Stimulated activated naive CD8-positive, alpha-beta T cell treated with anti-CD3 and anti-CD28 coated beads, Interleukin-15, amount 100 ng/mL, for 72 hours (primary cell): ENCODE measurements at regions not wholly inside any gene's neighbourhood (a gene's known extent, or its start where the extent isn't known, plus 50 kb on each side); places are given as distances from the start of the nearest gene placed in this dataset.
"Not testable (repeated sequence)": the region's sequence is repeated elsewhere in the genome, so short reads cannot be mapped to it uniquely, and the experiment has no call there.

Source experiments
- ATAC-seq: fragments of 150-1000 bp; cut with Tn5 transposase; 2 replicates; pipeline ENCODE4 v1.10.0; 2021; ENCODE audit warnings: mild to moderate bottlenecking, moderate library complexity
- DNase-seq, 2 donors: peaks; one replicate each; pipeline ENCODE4 v3.0.0; 2021 to 2022
- H3K27ac Mint-ChIP-seq, 2 donors: one replicate each; pipeline ENCODE4 v1.8.0; 2022; ENCODE audit warnings: mild to moderate bottlenecking in 2 of 2, mixed read lengths in 2 of 2, moderate library complexity in 2 of 2
- H3K27me3 Mint-ChIP-seq: one replicate; pipeline ENCODE4 v1.8.0; 2022; ENCODE audit warnings: mixed read lengths
- H3K4me1 Mint-ChIP-seq: one replicate; pipeline ENCODE4 v1.8.0; 2022; ENCODE audit warnings: mild to moderate bottlenecking, mixed read lengths
- H3K4me3 Mint-ChIP-seq, 2 donors: one replicate each; pipeline ENCODE4 v1.8.0; 2022; ENCODE audit warnings: mild to moderate bottlenecking in 2 of 2, mixed read lengths in 2 of 2, moderate library complexity in 1 of 2
- H3K9me3 Mint-ChIP-seq, 2 donors: one replicate each; pipeline ENCODE4 v1.8.0; 2022; ENCODE audit warnings: mixed read lengths in 2 of 2

- DNase-seq (no peak), ATAC-seq (no peak)
- Mint-ChIP-seq H3K4me3 (no peak overlapping the region), H3K27ac (no peak overlapping the region), H3K9me3 (peaks cover 4 to 5% of the 10 kb centered on the region in 2 donors), H3K4me1 (no peaks in the 10 kb centered on the region), H3K27me3 (no peaks in the 10 kb centered on the region)
Observed at GRCh38 chr3:161700998-161701397, 204.4 kb downstream of the OTOL1 start.

DNA sequence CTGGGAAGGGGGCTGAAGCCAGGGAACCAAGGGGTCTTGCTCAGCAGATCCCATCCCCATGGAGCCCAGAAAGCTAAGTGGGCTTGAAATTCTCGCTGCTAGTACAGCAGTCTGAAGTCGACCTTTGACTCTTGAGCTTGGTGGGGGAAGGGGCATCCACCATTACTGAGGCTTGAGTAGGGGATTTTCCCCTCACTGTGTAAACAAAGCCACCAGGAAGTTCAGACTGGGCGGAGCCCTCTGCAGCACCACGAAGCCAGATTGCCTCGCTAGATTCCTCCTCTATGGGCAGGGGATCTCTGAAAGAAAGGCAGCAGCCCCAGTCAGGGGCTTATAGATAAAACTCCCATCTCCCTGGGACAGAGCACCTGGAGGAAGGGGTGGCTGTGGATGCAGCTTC, 210.6 kb downstream of the OTOL1 start:
- peaks cover 10% of the 10 kb centered on the region in 2 donors for H3K9me3 Mint-ChIP-seq
- not testable (repeated sequence) for H3K4me3 Mint-ChIP-seq, DNase-seq, H3K27ac Mint-ChIP-seq, H3K27me3 Mint-ChIP-seq, ATAC-seq, H3K4me1 Mint-ChIP-seq

DNA sequence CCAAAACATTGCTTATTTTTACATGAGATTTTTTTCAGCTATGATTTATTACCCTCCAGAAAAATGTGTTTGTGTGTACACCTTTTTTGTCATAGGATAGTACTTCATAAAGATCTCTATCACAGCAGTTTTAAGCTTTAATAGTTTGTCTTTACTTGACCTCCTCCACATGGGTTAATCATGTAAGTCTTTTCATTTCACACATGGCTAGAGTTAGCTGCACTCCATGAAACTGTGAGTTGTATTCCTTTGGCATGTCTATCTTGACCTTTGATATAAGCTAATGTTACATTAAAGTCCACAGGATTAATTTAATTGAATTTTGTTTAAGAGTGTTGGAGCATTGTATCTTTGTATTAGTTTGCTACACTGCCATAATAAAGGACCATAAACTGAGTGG, 217.1 kb downstream of the OTOL1 start:
- Mint-ChIP-seq H3K4me1 (no peaks in the 10 kb centered on the region), H3K27me3 (no peaks in the 10 kb centered on the region), H3K4me3 (no peak overlapping the region), H3K9me3 (peaks cover 10 to 17% of the 10 kb centered on the region in 2 donors), H3K27ac (no peak overlapping the region)
- no peak for ATAC-seq
- no peak for DNase-seq

GRCh38 chr3:161731968-161732367, 235.4 kb downstream of the OTOL1 start:
- H3K4me1 Mint-ChIP-seq, result no peaks in the 10 kb centered on the region
- H3K4me3 Mint-ChIP-seq, result no peak overlapping the region
- no peak overlapping the region for H3K27ac Mint-ChIP-seq
- H3K27me3 Mint-ChIP-seq, result no peaks in the 10 kb centered on the region
- ATAC-seq, result no peak
- no peaks in the 10 kb centered on the region for H3K9me3 Mint-ChIP-seq
- DNase-seq, result no peak

GRCh38 chr3:161737171-161737570, 240.6 kb downstream of the OTOL1 start:
- Mint-ChIP-seq H3K27me3 (no peaks in the 10 kb centered on the region), H3K9me3 (peaks cover under 1 to 8% of the 10 kb centered on the region in 2 donors), H3K4me1 (no peaks in the 10 kb centered on the region), H3K4me3 (no peak overlapping the region), H3K27ac (no peak overlapping the region)
- ATAC-seq (no peak), DNase-seq (no peak)

DNA sequence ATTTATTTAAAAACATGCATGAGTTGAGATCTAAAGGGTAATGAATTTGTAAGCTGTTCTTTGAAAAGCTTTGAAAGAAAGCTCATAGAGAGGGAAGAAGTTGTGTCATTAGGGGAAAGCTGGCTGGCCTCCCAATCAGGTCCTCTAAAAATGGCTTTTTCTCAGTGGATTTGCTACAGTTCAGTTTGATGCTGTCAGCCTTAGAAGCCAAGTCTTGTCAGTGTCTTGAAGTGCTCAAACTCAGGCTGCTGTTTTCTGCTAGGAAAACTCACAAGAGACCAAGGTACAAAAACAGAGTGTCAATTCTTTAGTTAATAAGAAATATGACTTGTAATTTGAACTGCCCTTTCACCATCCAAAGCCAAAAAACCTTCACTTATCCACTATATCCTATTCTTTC, 243.8 kb downstream of the OTOL1 start:
- Mint-ChIP-seq H3K9me3 (peaks cover 4 to 13% of the 10 kb centered on the region in 2 donors), H3K27ac (no peak overlapping the region), H3K4me1 (no peaks in the 10 kb centered on the region), H3K27me3 (no peaks in the 10 kb centered on the region), H3K4me3 (no peak overlapping the region)
- DNase-seq (no peak), ATAC-seq (no peak)

GRCh38 chr3:161744366-161744765, 247.8 kb downstream of the OTOL1 start:
- H3K4me3 Mint-ChIP-seq, result no peak overlapping the region
- DNase-seq (no peak), ATAC-seq (no peak)
- H3K27me3 Mint-ChIP-seq, result no peaks in the 10 kb centered on the region
- H3K9me3 Mint-ChIP-seq, result peaks cover 4 to 13% of the 10 kb centered on the region in 2 donors
- no peak overlapping the region for H3K27ac Mint-ChIP-seq
- H3K4me1 Mint-ChIP-seq, result no peaks in the 10 kb centered on the region

DNA sequence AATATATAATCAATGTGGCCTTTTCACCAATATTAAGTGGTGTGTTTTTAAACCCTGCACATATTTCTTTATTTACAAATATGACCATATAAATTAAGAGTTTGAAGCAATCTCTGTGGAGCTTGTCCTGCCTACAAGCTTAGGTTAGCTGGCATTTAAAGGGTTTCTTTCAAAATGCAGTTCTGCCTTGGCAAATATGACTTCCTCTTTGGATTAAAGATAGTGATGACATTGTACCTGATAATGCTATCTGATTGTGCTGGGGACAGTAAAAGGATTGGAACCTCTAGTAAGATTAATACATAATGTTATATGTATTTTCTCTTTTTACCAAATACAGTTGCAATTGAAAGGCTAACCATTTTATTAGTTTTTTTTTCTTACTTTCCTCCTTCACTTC, 249.1 kb downstream of the OTOL1 start:
- Mint-ChIP-seq H3K4me3 (no peak overlapping the region), H3K9me3 (peaks cover 4 to 13% of the 10 kb centered on the region in 2 donors), H3K27ac (no peak overlapping the region), H3K27me3 (no peaks in the 10 kb centered on the region), H3K4me1 (no peaks in the 10 kb centered on the region)
- DNase-seq (no peak), ATAC-seq (no peak)

DNA sequence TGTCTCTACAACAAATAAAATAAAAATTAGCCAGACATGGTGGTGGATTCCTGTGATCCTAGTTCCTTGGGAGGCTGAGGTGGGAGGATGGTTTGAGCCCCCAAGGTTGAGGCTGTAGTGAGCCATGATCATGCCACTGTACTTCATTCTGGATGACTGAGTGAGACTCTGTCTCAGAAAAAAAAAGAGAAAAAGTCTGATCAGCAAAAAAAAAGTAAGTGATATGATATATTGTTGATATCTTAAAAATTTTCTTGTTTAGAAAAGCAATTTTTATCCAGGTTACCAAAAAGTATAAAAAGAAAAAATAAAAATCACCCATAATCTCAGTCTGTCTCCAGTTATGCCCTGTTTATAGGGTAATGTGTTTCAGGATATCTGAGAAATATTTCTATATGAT, 251.4 kb downstream of the OTOL1 start:
- ATAC-seq (no peak), DNase-seq (no peak)
- H3K27me3 Mint-ChIP-seq, result no peaks in the 10 kb centered on the region
- no peaks in the 10 kb centered on the region for H3K4me1 Mint-ChIP-seq
- no peak overlapping the region for H3K27ac Mint-ChIP-seq
- H3K9me3 Mint-ChIP-seq, result no peaks in the 10 kb centered on the region
- H3K4me3 Mint-ChIP-seq, result no peak overlapping the region

- no peak for DNase-seq
- no peaks in the 10 kb centered on the region for H3K27me3 Mint-ChIP-seq
- H3K9me3 Mint-ChIP-seq, result no peaks in the 10 kb centered on the region
- H3K27ac Mint-ChIP-seq, result no peak overlapping the region
- ATAC-seq, result no peak
- no peaks in the 10 kb centered on the region for H3K4me1 Mint-ChIP-seq
- no peak overlapping the region for H3K4me3 Mint-ChIP-seq
Observed at GRCh38 chr3:161754420-161755053, 257.9 kb downstream of the OTOL1 start.

DNA sequence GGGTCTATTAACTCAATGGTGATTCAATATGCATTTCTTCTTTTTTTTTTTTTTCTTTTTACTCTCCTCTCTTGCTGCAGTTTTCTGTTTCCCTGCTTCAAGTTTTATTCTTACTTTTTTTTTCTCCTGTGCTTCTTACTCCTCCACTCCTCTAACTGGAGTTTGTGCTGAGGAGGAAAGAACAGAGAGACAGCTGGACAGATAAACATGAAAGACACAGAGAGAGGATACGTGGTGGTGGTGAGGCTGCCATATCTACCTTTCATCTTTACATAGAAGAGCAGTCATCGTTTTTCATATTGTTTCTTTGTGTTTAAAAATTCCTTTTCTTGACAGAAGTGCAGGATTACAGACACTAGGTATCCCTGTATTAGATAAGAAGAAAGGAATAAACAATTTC, 262.8 kb downstream of the OTOL1 start:
- no peak for DNase-seq
- Mint-ChIP-seq H3K4me1 (no peaks in the 10 kb centered on the region), H3K27ac (no peak overlapping the region), H3K27me3 (no peaks in the 10 kb centered on the region), H3K4me3 (no peak overlapping the region), H3K9me3 (no peaks in the 10 kb centered on the region)
- ATAC-seq, result no peak

DNA sequence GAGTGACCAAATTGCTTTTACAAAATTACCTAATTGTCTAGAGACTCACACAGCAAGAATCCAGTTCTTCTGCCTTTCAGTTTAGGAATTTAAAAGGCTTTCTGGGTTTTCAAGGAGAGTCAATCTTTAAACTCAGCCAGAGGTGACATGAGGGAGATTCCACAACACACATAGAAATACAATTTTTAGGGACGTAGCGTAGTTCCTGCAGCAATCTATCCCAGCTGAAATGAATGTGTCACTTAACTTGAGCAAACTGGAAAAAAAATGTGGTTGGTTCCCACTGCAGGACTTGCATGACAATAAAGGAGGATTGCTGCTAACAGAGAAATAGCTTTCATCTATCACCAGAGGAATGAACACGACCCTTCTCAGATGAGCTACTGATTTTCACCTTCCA, 269.7 kb downstream of the OTOL1 start:
- no peaks in the 10 kb centered on the region for H3K9me3 Mint-ChIP-seq
- no peaks in the 10 kb centered on the region for H3K4me1 Mint-ChIP-seq
- no peaks in the 10 kb centered on the region for H3K27me3 Mint-ChIP-seq
- DNase-seq, result no peak
- H3K4me3 Mint-ChIP-seq, result no peak overlapping the region
- ATAC-seq, result no peak
- H3K27ac Mint-ChIP-seq, result no peak overlapping the region

GRCh38 chr3:161770484-161771386, 274.1 kb downstream of the OTOL1 start:
- Mint-ChIP-seq H3K4me1 (no peaks in the 10 kb centered on the region), H3K9me3 (no peaks in the 10 kb centered on the region), H3K4me3 (no peak overlapping the region), H3K27me3 (no peaks in the 10 kb centered on the region), H3K27ac (no peak overlapping the region)
- peak; percentile 54 for ATAC-seq
- no peak for DNase-seq

GRCh38 chr3:161781381-161781780, 284.8 kb downstream of the OTOL1 start:
- Mint-ChIP-seq H3K27me3 (no peaks in the 10 kb centered on the region), H3K4me1 (no peaks in the 10 kb centered on the region), H3K4me3 (no peak overlapping the region), H3K27ac (no peak overlapping the region), H3K9me3 (peaks cover 5 to 13% of the 10 kb centered on the region in 2 donors)
- ATAC-seq (no peak), DNase-seq (no peak)

DNA sequence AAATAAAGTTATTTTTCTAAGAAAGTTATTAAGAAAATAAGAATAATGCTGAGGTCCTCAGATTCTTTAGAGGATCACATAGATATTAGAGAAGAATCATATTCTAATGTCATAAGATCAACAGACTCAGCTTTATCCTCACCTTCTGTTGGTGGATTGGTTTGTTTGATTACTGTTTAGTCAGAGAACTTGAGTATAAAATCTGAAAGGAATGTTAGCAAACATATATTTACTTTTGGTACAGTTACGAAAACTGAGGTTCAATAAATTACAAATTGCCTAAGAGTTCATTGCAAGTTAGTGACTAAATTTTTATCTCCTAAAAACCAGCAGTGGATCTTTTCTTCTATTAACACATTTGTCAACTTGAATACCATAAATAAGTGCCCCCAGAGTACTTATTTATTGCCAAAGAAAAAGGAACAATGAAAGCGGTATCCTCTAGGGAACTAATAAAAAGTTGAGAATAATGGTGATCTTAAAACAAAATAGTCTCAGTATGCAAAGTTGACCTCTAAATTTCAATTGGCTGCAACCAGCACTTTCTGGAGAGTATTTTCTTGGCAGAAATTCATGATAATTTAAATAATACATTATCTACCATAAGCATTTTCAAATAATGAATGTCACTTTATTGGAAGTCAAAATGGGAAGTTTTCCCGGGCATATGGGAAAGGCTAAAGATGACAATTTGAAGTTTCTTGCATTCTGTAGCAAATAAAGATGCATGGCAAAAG, 296.8 kb downstream of the OTOL1 start:
- H3K27me3 Mint-ChIP-seq, result no peaks in the 10 kb centered on the region
- peaks cover 0 to 10% of the 10 kb centered on the region in 2 donors for H3K9me3 Mint-ChIP-seq
- no peak overlapping the region for H3K27ac Mint-ChIP-seq
- H3K4me3 Mint-ChIP-seq, result no peak overlapping the region
- DNase-seq (no peak), ATAC-seq (no peak)
- no peaks in the 10 kb centered on the region for H3K4me1 Mint-ChIP-seq

- Mint-ChIP-seq H3K27me3 (no peaks in the 10 kb centered on the region), H3K4me1 (no peaks in the 10 kb centered on the region), H3K4me3 (no peak overlapping the region), H3K27ac (no peak overlapping the region), H3K9me3 (peaks cover 2 to 10% of the 10 kb centered on the region in 2 donors)
- no peak for ATAC-seq
- no peak for DNase-seq
Observed at GRCh38 chr3:161794551-161794950, 297.9 kb downstream of the OTOL1 start.
